ENCODE measurements at regions not wholly inside any gene's neighbourhood (a gene's known extent, or its start where the extent isn't known, plus 50 kb on each side); places are given as distances from the start of the nearest gene placed in this dataset.
"Not testable (repeated sequence)": the region's sequence is repeated elsewhere in the genome, so short reads cannot be mapped to it uniquely, and the experiment has no call there.

- no peak for TF ChIP-seq POLR2A (IDR thresholded peaks at IDR 0.05; ENCODE audit: low read depth, low read length)
- FAIRE-seq (no peak), DNase-seq (ENCODE audit: insufficient read length, low spot score) (no peak)
These were observed 91.8 kb upstream of the DAPK1 start for GRCh38 chr9:87405677-87406542.

- TF ChIP-seq POLR2A (IDR thresholded peaks at IDR 0.05; ENCODE audit: low read depth, low read length), result no peak
- DNase-seq (ENCODE audit: insufficient read length, low spot score), result no peak
- no peak for FAIRE-seq
These were observed 91.0 kb upstream of the DAPK1 start for GRCh38 chr9:87406543-87407166.

GRCh38 chr9:87410047-87411005 is 87.3 kb upstream of the DAPK1 start:
- not testable (repeated sequence) for FAIRE-seq; DNase-seq (ENCODE audit: insufficient read length, low spot score)

GRCh38 chr9:87420884-87421283 is 76.8 kb upstream of the DAPK1 start:
- DNase-seq (ENCODE audit: insufficient read length, low spot score), result no peak
- no peak for FAIRE-seq
- TF ChIP-seq POLR2A (IDR thresholded peaks at IDR 0.05; ENCODE audit: low read depth, low read length), result no peak

GRCh38 chr9:87421734-87422133 is 75.9 kb upstream of the DAPK1 start:
- no peak for FAIRE-seq
- no peak for DNase-seq (ENCODE audit: insufficient read length, low spot score)
- TF ChIP-seq POLR2A (IDR thresholded peaks at IDR 0.05; ENCODE audit: low read depth, low read length), result no peak

GRCh38 chr9:87422999-87423398 is 74.7 kb upstream of the DAPK1 start:
- FAIRE-seq (no peak), DNase-seq (ENCODE audit: insufficient read length, low spot score) (no peak)
- TF ChIP-seq POLR2A (IDR thresholded peaks at IDR 0.05; ENCODE audit: low read depth, low read length), result no peak

GRCh38 chr9:87423885-87424284 is 73.8 kb upstream of the DAPK1 start:
- not testable (repeated sequence) for DNase-seq (ENCODE audit: insufficient read length, low spot score); FAIRE-seq

- no peak for DNase-seq (ENCODE audit: insufficient read length, low spot score)
- no peak for FAIRE-seq
- TF ChIP-seq POLR2A (IDR thresholded peaks at IDR 0.05; ENCODE audit: low read depth, low read length), result no peak
These were observed 72.5 kb upstream of the DAPK1 start for GRCh38 chr9:87425202-87425601.

- DNase-seq (ENCODE audit: insufficient read length, low spot score) (no peak), FAIRE-seq (no peak)
- TF ChIP-seq POLR2A (IDR thresholded peaks at IDR 0.05; ENCODE audit: low read depth, low read length), result no peak
These were observed 69.7 kb upstream of the DAPK1 start for GRCh38 chr9:87427851-87428506.

GRCh38 chr9:87428659-87429058 is 69.0 kb upstream of the DAPK1 start:
- no peak for TF ChIP-seq POLR2A (IDR thresholded peaks at IDR 0.05; ENCODE audit: low read depth, low read length)
- FAIRE-seq (no peak), DNase-seq (ENCODE audit: insufficient read length, low spot score) (no peak)

GRCh38 chr9:87431837-87432236 is 65.8 kb upstream of the DAPK1 start:
- no peak for FAIRE-seq
- DNase-seq (ENCODE audit: insufficient read length, low spot score), result no peak
- no peak for TF ChIP-seq POLR2A (IDR thresholded peaks at IDR 0.05; ENCODE audit: low read depth, low read length)

GRCh38 chr9:87433853-87434252 is 63.8 kb upstream of the DAPK1 start:
- FAIRE-seq, result no peak
- no peak for DNase-seq (ENCODE audit: insufficient read length, low spot score)
- TF ChIP-seq POLR2A (IDR thresholded peaks at IDR 0.05; ENCODE audit: low read depth, low read length), result no peak

- DNase-seq (ENCODE audit: insufficient read length, low spot score) (no peak), FAIRE-seq (no peak)
- no peak for TF ChIP-seq POLR2A (IDR thresholded peaks at IDR 0.05; ENCODE audit: low read depth, low read length)
These were observed 63.3 kb upstream of the DAPK1 start for GRCh38 chr9:87434366-87434765.

Data from H54 (cell line).